K562 (cell line): ENCODE measurements at regions not wholly inside any gene's neighbourhood (a gene's known extent, or its start where the extent isn't known, plus 50 kb on each side); places are given as distances from the start of the nearest gene placed in this dataset.

Source experiments
- ATAC-seq: fragments of 200-7000 bp; cut with Tn5 transposase; 3 replicates; pipeline ENCODE4 v1.9.1; 2020; ENCODE audit warnings: moderate library complexity
- BruUV-seq: library from RNA; stranded (reverse); fragments of 400-500 nt; replicated peaks from 2 replicates; lab custom pipeline; 2021; lab: Mats Ljungman, UMichigan
- CTCF ChIA-PET: fragments of 300-600 bp; formaldehyde crosslinking; extraction: SDS; loops from one replicate; lab custom pipeline; 2021; ENCODE audit warnings: low intra/inter-chr PET ratio; lab: Yijun Ruan, JAX
- POLR2A ChIA-PET: fragments of 300-600, 350-650 bp; sonication (Branson Sonifier 250); formaldehyde crosslinking; extraction: SDS; loops from one replicate; lab custom pipeline; 2021; ENCODE audit warnings: antibody characterized with exemption, inconsistent platforms; lab: Yijun Ruan, JAX
- DNase-seq, 4 experiments: peaks; one replicate each; pipeline versions ENCODE4 v3.0.0 to v3.0.0-alpha.2; 2011 to 2018; ENCODE audit warnings: low spot score in 3 of 4, mixed read lengths in 3 of 4; ENCODE audit errors: extremely low read depth in 1 of 4
- FAIRE-seq: peaks from 2 replicates; lab custom pipeline; 2011; peaks lifted over from hg19 to GRCh38; lab: Jason Lieb, UNC
- H2AFZ ChIP-seq: 2 replicates; pipeline ENCODE4 v1.6.0; 2011; ENCODE audit warnings: low read depth, low read length, control low read depth, inconsistent platforms
- H3K27ac ChIP-seq: fragments of 200-600 bp; 3 replicates; pipeline ENCODE4 v1.8.0; 2011; ENCODE audit warnings: low read depth, mild to moderate bottlenecking, control low read depth, inconsistent platforms, low read length, moderate library complexity, mixed read lengths; ENCODE audit errors: extremely low read depth
- H3K27me3 ChIP-seq, 2 experiments: fragments of 300-600 bp in 1 of 2; 2 replicates in 1 of 2; 3 replicates in 1 of 2; pipeline versions ENCODE4 v1.6.0 to v1.8.0; 2011; ENCODE audit warnings: inconsistent platforms in 2 of 2, low read length in 2 of 2, mild to moderate bottlenecking in 1 of 2, mixed read lengths in 1 of 2, moderate library complexity in 1 of 2; ENCODE audit not compliant: control insufficient read depth in 2 of 2, insufficient read depth in 2 of 2
- H3K36me3 ChIP-seq: fragments of 300-600 bp; 3 replicates; pipeline ENCODE4 v1.8.0; 2011; ENCODE audit warnings: mild to moderate bottlenecking, low read length, inconsistent platforms; ENCODE audit not compliant: control insufficient read depth, insufficient read depth
- H3K4me1 ChIP-seq, 2 experiments: fragments of 200-600 bp in 1 of 2; replicated peaks in 1 of 2; 2 replicates in 1 of 2; 3 replicates in 1 of 2; pipeline versions ENCODE4 v1.5.1 to v1.8.0; 2011; ENCODE audit warnings: inconsistent platforms in 2 of 2, low read length in 2 of 2, mild to moderate bottlenecking in 1 of 2, mixed read lengths in 1 of 2, moderate library complexity in 1 of 2; ENCODE audit not compliant: control insufficient read depth in 2 of 2, insufficient read depth in 2 of 2
- H3K4me2 ChIP-seq: 2 replicates; pipeline ENCODE4 v1.6.1; 2011; ENCODE audit warnings: low read length, control low read depth, inconsistent platforms, mixed read lengths; ENCODE audit not compliant: insufficient read depth
- H3K4me3 ChIP-seq: fragments of 200-600 bp; sonication (generic), shearing (Covaris generic); 2 replicates; pipeline ENCODE4 v1.5.1; 2016; ENCODE audit warnings: control low read depth, inconsistent platforms
- H3K79me2 ChIP-seq: fragments of 200-600 bp; 3 replicates; pipeline ENCODE4 v1.8.0; 2011; ENCODE audit warnings: low read length, inconsistent platforms; ENCODE audit not compliant: control insufficient read depth, insufficient read depth
- H3K9ac ChIP-seq, 2 experiments: 2 replicates each; pipeline versions ENCODE4 v1.6.0 to v1.6.1; 2011; ENCODE audit warnings: low read depth in 2 of 2, low read length in 2 of 2, control low read depth in 1 of 2, inconsistent platforms in 1 of 2, mild to moderate bottlenecking in 1 of 2, mixed read lengths in 1 of 2; ENCODE audit not compliant: insufficient read depth in 1 of 2
- H3K9me1 ChIP-seq: one replicate; pipeline ENCODE4 v1.6.0; 2011; ENCODE audit warnings: inconsistent platforms, mild to moderate bottlenecking, low read length, moderate library complexity; ENCODE audit not compliant: control insufficient read depth, insufficient read depth
- H3K9me3 ChIP-seq: replicated peaks from 2 replicates; pipeline ENCODE4 v1.5.1; 2011; ENCODE audit warnings: low read depth, low read length, inconsistent platforms; ENCODE audit not compliant: control insufficient read depth, insufficient read depth
- H4K20me1 ChIP-seq: replicated peaks from 2 replicates; pipeline ENCODE4 v1.6.1; 2011; ENCODE audit warnings: low read length, inconsistent platforms, mixed read lengths; ENCODE audit not compliant: control insufficient read depth, insufficient read depth
- RBBP5 ChIP-seq: fragments of 200-600 bp; sonication (generic); IDR thresholded peaks from 2 replicates; pipeline ENCODE4 v1.6.1; 2012; ENCODE audit warnings: borderline replicate concordance, mild to moderate bottlenecking, low read length, control low read depth, inconsistent platforms; ENCODE audit not compliant: insufficient read depth, poor library complexity, severe bottlenecking
- RFX5 ChIP-seq: IDR thresholded peaks from 2 replicates; pipeline ENCODE4 v1.6.1; 2011; ENCODE audit warnings: low read depth, mild to moderate bottlenecking, improper control_type of control experiment, low read length
- U2AF1 ChIP-seq: fragments of 200-400 bp; formaldehyde crosslinking; optimal IDR thresholded peaks from 2 replicates; pipeline ENCODE3; 2017; ENCODE audit warnings: mild to moderate bottlenecking, low read depth, low read length, moderate library complexity
- ZNF347 ChIP-seq: fragments of 450-650 bp; formaldehyde crosslinking; IDR thresholded peaks from 2 replicates; pipeline ENCODE4 v1.4.0; 2020; ENCODE audit warnings: low read depth, mild to moderate bottlenecking, moderate library complexity
- WGBS: fragments of 100-300 bp; shearing (Covaris generic); methylation state at CpG from one replicate; pipeline ENCODE4 v1.1.6; 2016; ENCODE audit warnings: low coverage, mixed read lengths; ENCODE audit not compliant: insufficient coverage; ENCODE audit errors: missing lambda C conversion rate; 5-methylcytosine and 5-hydroxymethylcytosine counted together
- in situ Hi-C: fragments of 300-500 bp; cut with MboI; formaldehyde crosslinking; loops from 4 replicates; pipeline ENCODE4 v1.15.0; 2018; ENCODE audit warnings: inconsistent platforms, mixed read lengths
- intact Hi-C: fragments of 100-400 bp; cut with micrococcal nuclease; formaldehyde crosslinking; loops from 2 replicates; pipeline ENCODE4 v1.14.2; 2022
- TF ChIP-seq, protein P1 (sequence below): IDR thresholded peaks from 2 replicates; pipeline ENCODE4 v1.6.1; 2016; ENCODE audit warnings: missing genetic modification characterization, missing compliant biosample characterization
- TF ChIP-seq, protein P2 (sequence below): fragments of 250-450 bp; sonication (Bioruptor Pico); IDR thresholded peaks from 2 replicates; pipeline ENCODE4 v1.8.0; 2022; ENCODE audit warnings: inconsistent platforms, mild to moderate bottlenecking, moderate library complexity, borderline replicate concordance
- TF ChIP-seq, protein P3 (sequence below): sonication (generic); formaldehyde crosslinking; IDR thresholded peaks from 2 replicates; pipeline ENCODE4 v1.8.1; 2023; ENCODE audit warnings: missing genetic modification reagents, mild to moderate bottlenecking, borderline replicate concordance

DNA sequence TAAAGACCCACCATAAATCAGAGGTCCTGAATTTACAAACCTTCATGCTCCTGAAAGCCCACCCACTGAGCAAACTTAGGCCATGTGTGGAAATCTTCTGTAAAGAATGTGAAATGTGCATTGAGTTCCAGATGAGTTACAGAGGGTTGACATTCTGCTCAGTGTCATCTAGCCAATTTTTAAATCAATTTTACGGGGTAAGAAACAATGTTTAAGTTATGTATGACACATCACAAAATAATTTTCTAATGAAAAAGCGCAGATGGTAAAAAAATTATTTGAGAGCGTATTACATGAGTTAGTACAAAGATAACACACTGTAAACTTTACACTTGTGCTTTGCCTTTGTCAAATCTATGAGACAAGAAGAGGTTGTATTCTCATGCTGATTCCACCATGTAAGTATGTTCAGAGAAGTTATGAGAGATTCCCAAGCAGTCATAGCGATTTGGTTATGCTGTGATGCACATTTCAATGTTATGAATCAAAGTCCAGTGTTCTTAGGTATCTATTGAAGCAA, 446.3 kb downstream of the ADCYAP1 start:
- intact Hi-C loops: no loop called here
- H3K9me3 ChIP-seq: no peaks in the 10 kb centered on the region
- H3K36me3 ChIP-seq: peaks cover 23% of the 10 kb centered on the region
- no peaks in the 10 kb centered on the region for H3K27me3 ChIP-seq
- POLR2A ChIA-PET: interaction anchor here (2.2 kb wide), 1 partner anchor 10 kb away, joined by 8 read pairs; no protein-coding TSS in a partner anchor
- H3K4me3 ChIP-seq: no peak overlapping the region
- no peak overlapping the region for H3K9ac ChIP-seq
- no peak overlapping the region for H3K27ac ChIP-seq
- in situ Hi-C loops: no loop called here
- no peaks in the 10 kb centered on the region for H3K9me1 ChIP-seq
- TF ChIP-seq, protein P1, sequence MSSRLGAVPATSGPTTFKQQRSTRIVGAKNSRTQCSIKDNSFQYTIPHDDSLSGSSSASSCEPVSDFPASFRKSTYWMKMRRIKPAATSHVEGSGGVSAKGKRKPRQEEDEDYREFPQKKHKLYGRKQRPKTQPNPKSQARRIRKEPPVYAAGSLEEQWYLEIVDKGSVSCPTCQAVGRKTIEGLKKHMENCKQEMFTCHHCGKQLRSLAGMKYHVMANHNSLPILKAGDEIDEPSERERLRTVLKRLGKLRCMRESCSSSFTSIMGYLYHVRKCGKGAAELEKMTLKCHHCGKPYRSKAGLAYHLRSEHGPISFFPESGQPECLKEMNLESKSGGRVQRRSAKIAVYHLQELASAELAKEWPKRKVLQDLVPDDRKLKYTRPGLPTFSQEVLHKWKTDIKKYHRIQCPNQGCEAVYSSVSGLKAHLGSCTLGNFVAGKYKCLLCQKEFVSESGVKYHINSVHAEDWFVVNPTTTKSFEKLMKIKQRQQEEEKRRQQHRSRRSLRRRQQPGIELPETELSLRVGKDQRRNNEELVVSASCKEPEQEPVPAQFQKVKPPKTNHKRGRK: no peak
- TF ChIP-seq U2AF1 (no peak), ZNF347 (CRISPR knock-in tag) (no peak), RBBP5 (no peak), RFX5 (no peak)
- TF ChIP-seq, protein P2, sequence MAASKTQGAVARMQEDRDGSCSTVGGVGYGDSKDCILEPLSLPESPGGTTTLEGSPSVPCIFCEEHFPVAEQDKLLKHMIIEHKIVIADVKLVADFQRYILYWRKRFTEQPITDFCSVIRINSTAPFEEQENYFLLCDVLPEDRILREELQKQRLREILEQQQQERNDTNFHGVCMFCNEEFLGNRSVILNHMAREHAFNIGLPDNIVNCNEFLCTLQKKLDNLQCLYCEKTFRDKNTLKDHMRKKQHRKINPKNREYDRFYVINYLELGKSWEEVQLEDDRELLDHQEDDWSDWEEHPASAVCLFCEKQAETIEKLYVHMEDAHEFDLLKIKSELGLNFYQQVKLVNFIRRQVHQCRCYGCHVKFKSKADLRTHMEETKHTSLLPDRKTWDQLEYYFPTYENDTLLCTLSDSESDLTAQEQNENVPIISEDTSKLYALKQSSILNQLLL (CRISPR knock-in tag): peak; percentile 78; the same call in 1 of the 2 replicates
- TF ChIP-seq, protein P3, sequence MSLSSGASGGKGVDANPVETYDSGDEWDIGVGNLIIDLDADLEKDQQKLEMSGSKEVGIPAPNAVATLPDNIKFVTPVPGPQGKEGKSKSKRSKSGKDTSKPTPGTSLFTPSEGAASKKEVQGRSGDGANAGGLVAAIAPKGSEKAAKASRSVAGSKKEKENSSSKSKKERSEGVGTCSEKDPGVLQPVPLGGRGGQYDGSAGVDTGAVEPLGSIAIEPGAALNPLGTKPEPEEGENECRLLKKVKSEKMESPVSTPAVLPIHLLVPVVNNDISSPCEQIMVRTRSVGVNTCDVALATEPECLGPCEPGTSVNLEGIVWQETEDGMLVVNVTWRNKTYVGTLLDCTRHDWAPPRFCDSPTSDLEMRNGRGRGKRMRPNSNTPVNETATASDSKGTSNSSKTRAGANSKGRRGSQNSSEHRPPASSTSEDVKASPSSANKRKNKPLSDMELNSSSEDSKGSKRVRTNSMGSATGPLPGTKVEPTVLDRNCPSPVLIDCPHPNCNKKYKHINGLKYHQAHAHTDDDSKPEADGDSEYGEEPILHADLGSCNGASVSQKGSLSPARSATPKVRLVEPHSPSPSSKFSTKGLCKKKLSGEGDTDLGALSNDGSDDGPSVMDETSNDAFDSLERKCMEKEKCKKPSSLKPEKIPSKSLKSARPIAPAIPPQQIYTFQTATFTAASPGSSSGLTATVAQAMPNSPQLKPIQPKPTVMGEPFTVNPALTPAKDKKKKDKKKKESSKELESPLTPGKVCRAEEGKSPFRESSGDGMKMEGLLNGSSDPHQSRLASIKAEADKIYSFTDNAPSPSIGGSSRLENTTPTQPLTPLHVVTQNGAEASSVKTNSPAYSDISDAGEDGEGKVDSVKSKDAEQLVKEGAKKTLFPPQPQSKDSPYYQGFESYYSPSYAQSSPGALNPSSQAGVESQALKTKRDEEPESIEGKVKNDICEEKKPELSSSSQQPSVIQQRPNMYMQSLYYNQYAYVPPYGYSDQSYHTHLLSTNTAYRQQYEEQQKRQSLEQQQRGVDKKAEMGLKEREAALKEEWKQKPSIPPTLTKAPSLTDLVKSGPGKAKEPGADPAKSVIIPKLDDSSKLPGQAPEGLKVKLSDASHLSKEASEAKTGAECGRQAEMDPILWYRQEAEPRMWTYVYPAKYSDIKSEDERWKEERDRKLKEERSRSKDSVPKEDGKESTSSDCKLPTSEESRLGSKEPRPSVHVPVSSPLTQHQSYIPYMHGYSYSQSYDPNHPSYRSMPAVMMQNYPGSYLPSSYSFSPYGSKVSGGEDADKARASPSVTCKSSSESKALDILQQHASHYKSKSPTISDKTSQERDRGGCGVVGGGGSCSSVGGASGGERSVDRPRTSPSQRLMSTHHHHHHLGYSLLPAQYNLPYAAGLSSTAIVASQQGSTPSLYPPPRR (CRISPR knock-in tag): no peak
- no peak overlapping the region for H2AFZ ChIP-seq
- no peak overlapping the region for H3K4me2 ChIP-seq
- DNase-seq (no peak), FAIRE-seq (no peak), ATAC-seq (no peak)
- WGBS: 89% methylated on average over 4 of the region's 4 CpGs
- H4K20me1 ChIP-seq: no peaks in the 10 kb centered on the region
- no peaks in the 10 kb centered on the region for H3K4me1 ChIP-seq
- CTCF ChIA-PET: interaction anchor here (0.7 kb wide), 1 partner anchor 1046 kb away, joined by 3 read pairs; no protein-coding TSS in a partner anchor
- H3K79me2 ChIP-seq: no peaks in the 10 kb centered on the region
- BruUV-seq: no TSS peak
